Heart right ventricle (tissue), 16 donors: ENCODE measurements at regions not wholly inside any gene's neighbourhood (a gene's known extent, or its start where the extent isn't known, plus 50 kb on each side); places are given as distances from the start of the nearest gene placed in this dataset.

Source experiments
- ATAC-seq, 8 donors: fragments of 200-7000 bp; cut with Tn5 transposase; one replicate each; pipeline ENCODE4 v1.9.1; 2020; ENCODE audit warnings: mild to moderate bottlenecking in 8 of 8, moderate library complexity in 8 of 8, moderate number of reproducible peaks in 1 of 8
- DNase-seq, 2 donors: peaks; one replicate each; pipeline ENCODE4 v3.0.0-alpha.2; 2020
- H3K27ac ChIP-seq, 10 donors: fragments of 200-600 bp; sonication (generic) in 2 of 10; one replicate each; pipeline versions ENCODE4 v1.5.0 to v1.8.0; 2020 to 2022; ENCODE audit warnings: mild to moderate bottlenecking in 3 of 10
- H3K27me3 ChIP-seq, 7 donors: fragments of 200-600 bp; one replicate each; pipeline ENCODE4 v1.8.0; 2021 to 2022; ENCODE audit warnings: mild to moderate bottlenecking in 2 of 7
- H3K36me3 ChIP-seq, 9 donors: fragments of 200-600 bp; sonication (generic) in 1 of 9; one replicate each; pipeline versions ENCODE4 v1.5.0 to v1.8.0; 2020 to 2022; ENCODE audit warnings: mild to moderate bottlenecking in 2 of 9
- H3K4me1 ChIP-seq, 9 donors: fragments of 200-600 bp; sonication (generic) in 1 of 9; one replicate each; pipeline versions ENCODE4 v1.5.0 to v1.8.0; 2020 to 2022; ENCODE audit warnings: mild to moderate bottlenecking in 4 of 9
- H3K4me3 ChIP-seq, 10 donors: fragments of 200-600 bp; sonication (generic) in 2 of 10; one replicate each; pipeline versions ENCODE4 v1.5.0 to v1.8.0; 2020 to 2022; ENCODE audit warnings: mild to moderate bottlenecking in 7 of 10, moderate library complexity in 2 of 10
- H3K9me3 ChIP-seq, 11 donors: fragments of 200-600 bp in 10 of 11; sonication (generic) in 2 of 11; one replicate each; pipeline versions ENCODE4 v1.5.0 to v1.8.0; 2013 to 2022; ENCODE audit warnings: mild to moderate bottlenecking in 2 of 11, control low read depth in 1 of 11, moderate library complexity in 1 of 11
- CTCF ChIP-seq, 9 donors: fragments of 200-600 bp; sonication (generic) in 2 of 9; IDR thresholded peaks; one replicate each; pipeline versions ENCODE4 v1.5.0 to v1.8.0; 2021 to 2022; ENCODE audit warnings: antibody characterized with exemption in 9 of 9, mild to moderate bottlenecking in 5 of 9, moderate library complexity in 1 of 9
- WGBS, 2 donors: extraction: QIAGEN DNeasy Blood & Tissue Kit; methylation state at CpG; one replicate each; pipeline ENCODE4 v1.1.7; 2013; ENCODE audit warnings: inconsistent platforms in 1 of 2; 5-methylcytosine and 5-hydroxymethylcytosine counted together
- intact Hi-C, 10 donors: fragments of 100-400 bp; cut with DNase I; formaldehyde crosslinking; loops; one replicate each; pipeline versions ENCODE4 v1.11.1 to v1.14.2; 2022
- donor health status: Arrhythmogenic right ventricular cardiomyopathy.
- donor health status: ischemic (EF 13 %, LVEDD 7.1; RV severe dilation, severe dysfunction).
- donor health status: healthy with polysubstance abuse.
- donor health status: DM: no; HTN: yes; CAD: no.
- donor health status: DM: no; HTN: no; CAD: no.
- donor health status: ischemic (EF 25% LVEDD 6.9; RV normal size, moderate dysfunction).
- donor health status: ischemic (EF 25% LVEDD 5.7; RV mildly dilated, moderate dysfunction).
- donor health status: healthy.
- donor health status: DM: yes; HTN: yes; CAD: no.
- donor health status: Ischemic cardiomyopathy.
- donor health status: ischemic (EF 35%, LVEDD 5.7; RV mildly dilated, moderate dysfunction).
- donor health status: nonischemic (EF 11% LVEDD 7.7; RV severe dilation, severe dysfunction).
- donor health status: DM: yes; HTN: yes; CAD: no.
- donor health status: PGD.
- donor health status: ischemic (EF 29% LVEDD 5.4; RV normal size, mild dysfunction).
- donor health status: nonischemic (EF 23%, LVEDD 6.1; RV moderate dilation, normal function).

GRCh38 chr1:221306239-221306638 is 427.0 kb downstream of the HLX start:
- DNase-seq (no peak), ATAC-seq (no peak)
- H3K4me3 ChIP-seq, result no peak overlapping the region
- TF ChIP-seq CTCF (IDR thresholded peaks at IDR 0.05), result no peak
- H3K36me3 ChIP-seq, result no peaks in the 10 kb centered on the region
- H3K27ac ChIP-seq, result no peak overlapping the region
- intact Hi-C loops, result no loop called here
- WGBS, 2 donors, result 95 to 96% methylated on average over 5 of the region's 5 CpGs
- peaks cover 0 to 4% (median 0%) of the 10 kb centered on the region in 11 donors for H3K9me3 ChIP-seq
- H3K27me3 ChIP-seq, result peaks cover 0 to 7% (median 0%) of the 10 kb centered on the region in 7 donors
- H3K4me1 ChIP-seq, result no peaks in the 10 kb centered on the region

GRCh38 chr1:221308534-221309511 is 429.6 kb downstream of the HLX start:
- intact Hi-C loops, result no loop called here
- peaks cover 0 to 4% (median 0%) of the 10 kb centered on the region in 11 donors for H3K9me3 ChIP-seq
- no peak for TF ChIP-seq CTCF (IDR thresholded peaks at IDR 0.05)
- H3K36me3 ChIP-seq, result no peaks in the 10 kb centered on the region
- no peak for DNase-seq
- no peak overlapping the region for H3K4me3 ChIP-seq
- peaks cover 0 to 7% (median 0%) of the 10 kb centered on the region in 7 donors for H3K27me3 ChIP-seq
- no peak for ATAC-seq
- H3K27ac ChIP-seq, result no peak overlapping the region
- 90 to 96% methylated on average over 10 of the region's 10 CpGs for WGBS, 2 donors
- H3K4me1 ChIP-seq, result no peaks in the 10 kb centered on the region

- Histone ChIP-seq H3K27ac (no peak overlapping the region), H3K4me3 (no peak overlapping the region), H3K4me1 (no peaks in the 10 kb centered on the region), H3K36me3 (no peaks in the 10 kb centered on the region), H3K27me3 (peaks cover 0 to 7% (median 0%) of the 10 kb centered on the region in 7 donors), H3K9me3 (peaks cover 0 to 4% (median 0%) of the 10 kb centered on the region in 11 donors)
- DNase-seq, result no peak
- intact Hi-C loops, result no loop called here
- 35 to 42% methylated on average over 1 of the region's 1 CpG for WGBS, 2 donors
- no peak for ATAC-seq
- no peak for TF ChIP-seq CTCF (IDR thresholded peaks at IDR 0.05)
Observed at GRCh38 chr1:221309723-221310122, 430.5 kb downstream of the HLX start.

- Histone ChIP-seq H3K9me3 (peaks cover 0 to 4% (median 0%) of the 10 kb centered on the region in 11 donors), H3K4me1 (peaks cover 0 to 4% (median 0%) of the 10 kb centered on the region in 9 donors), H3K36me3 (no peaks in the 10 kb centered on the region), H3K4me3 (no peak overlapping the region), H3K27ac (no peak overlapping the region), H3K27me3 (peaks cover 0 to 7% (median 0%) of the 10 kb centered on the region in 7 donors)
- TF ChIP-seq CTCF (IDR thresholded peaks at IDR 0.05), result no peak
- no peak for ATAC-seq
- WGBS, 2 donors, result 48 to 59% methylated on average over 4 of the region's 4 CpGs
- DNase-seq, result no peak
- intact Hi-C loops, result no loop called here
Observed at GRCh38 chr1:221310180-221310579, 430.9 kb downstream of the HLX start.
